Activated CD4-positive, alpha-beta T cell treated with anti-CD3 and anti-CD28 coated beads, Interleukin-2, amount 50 U/mL, for 16 hours (primary cell): ENCODE measurements at regions not wholly inside any gene's neighbourhood (a gene's known extent, or its start where the extent isn't known, plus 50 kb on each side); places are given as distances from the start of the nearest gene placed in this dataset.

Source experiments
- DNase-seq: peaks from one replicate; pipeline ENCODE4 v3.0.0-alpha.2; 2020

GRCh38 chr5:54601411-54602230, 84.1 kb downstream of the SNX18 start:
- no peak for DNase-seq
